OCI-LY3 (cell line): ENCODE measurements at regions not wholly inside any gene's neighbourhood (a gene's known extent, or its start where the extent isn't known, plus 50 kb on each side); places are given as distances from the start of the nearest gene placed in this dataset.

Experiments
- H2AFZ ChIP-seq: fragments of 200-600, 300-600 bp; shearing (Covaris generic); 2 replicates; pipeline ENCODE4 v1.6.0; 2014; ENCODE audit warnings: antibody characterized with exemption, low read depth, low read length
- H3K27ac ChIP-seq: fragments of 200-600, 300-600 bp; sonication (generic); 2 replicates; pipeline ENCODE4 v1.5.1; 2014; ENCODE audit warnings: mild to moderate bottlenecking, low read length, moderate library complexity, mixed read lengths
- H3K27me3 ChIP-seq: fragments of 200-600, 300-600 bp; sonication (generic); 2 replicates; pipeline ENCODE4 v1.6.1; 2014; ENCODE audit warnings: low read depth, low read length, mixed read lengths
- H3K36me3 ChIP-seq: fragments of 200-600, 300-600 bp; sonication (generic); replicated peaks from 2 replicates; pipeline ENCODE3; 2014; ENCODE audit warnings: low read depth, low read length, mixed read lengths
- H3K4me1 ChIP-seq: fragments of 300-600, 200-600 bp; sonication (generic); 2 replicates; pipeline ENCODE4 v1.6.1; 2014; ENCODE audit warnings: low read length, mixed read lengths
- H3K4me2 ChIP-seq: fragments of 200-600, 300-600 bp; sonication (generic); 2 replicates; pipeline ENCODE4 v1.6.1; 2014; ENCODE audit warnings: low read length, mixed read lengths
- H3K4me3 ChIP-seq: fragments of 300-600, 200-600 bp; sonication (generic); 2 replicates; pipeline ENCODE4 v1.5.1; 2014; ENCODE audit warnings: antibody characterized with exemption, mild to moderate bottlenecking, low read length, moderate library complexity
- H3K79me2 ChIP-seq: fragments of 300-600, 200-600 bp; shearing (Covaris generic); 2 replicates; pipeline ENCODE4 v1.6.1; 2014; ENCODE audit warnings: mild to moderate bottlenecking, low read length, mixed read lengths
- H3K9ac ChIP-seq: fragments of 300-600, 200-600 bp; shearing (Covaris generic); 2 replicates; pipeline ENCODE4 v1.6.0; 2014; ENCODE audit warnings: mild to moderate bottlenecking, low read length, moderate library complexity
- H3K9me3 ChIP-seq: fragments of 200-600, 300-600 bp; shearing (Covaris generic); 2 replicates; pipeline ENCODE4 v1.6.1; 2014; ENCODE audit warnings: low read length, mixed read lengths; ENCODE audit not compliant: insufficient read depth
- H4K20me1 ChIP-seq: fragments of 200-600, 300-600 bp; sonication (generic); 2 replicates; pipeline ENCODE4 v1.6.1; 2016; ENCODE audit warnings: low read length, mixed read lengths; ENCODE audit not compliant: insufficient read depth
- EZH2phosphoT487 ChIP-seq: fragments of 200-600 bp; shearing (Covaris generic); IDR thresholded peaks from 2 replicates; pipeline ENCODE4 v1.6.1; 2018; ENCODE audit warnings: antibody characterized with exemption, mixed run types, low read depth
- TF ChIP-seq, protein P1 (sequence below): fragments of 200-600, 300-600 bp; sonication (generic); IDR thresholded peaks from 2 replicates; pipeline ENCODE4 v1.5.1; 2014; ENCODE audit warnings: antibody characterized with exemption, low read length, low read depth

DNA sequence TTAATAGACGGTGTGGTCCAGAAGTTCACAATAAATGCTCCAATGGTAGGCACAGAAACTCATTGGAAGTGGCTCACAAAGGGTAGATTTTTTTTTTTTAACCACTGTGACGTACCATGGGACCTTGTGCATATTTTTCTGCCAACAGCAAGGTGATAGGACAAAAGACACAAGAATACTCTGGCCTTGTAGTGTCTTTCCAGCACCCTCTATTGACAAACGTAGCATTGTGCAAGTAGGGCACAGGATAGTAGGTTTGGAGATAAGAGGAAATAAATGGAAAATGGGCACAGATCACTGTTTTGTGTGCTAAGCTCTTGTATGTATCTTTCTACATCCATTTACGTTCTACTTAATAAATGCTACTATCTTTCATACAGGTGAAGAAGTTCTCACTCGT lies 2054.9 kb downstream of the PCDH7 start:
- H3K27ac ChIP-seq = no peak overlapping the region
- TF ChIP-seq, protein P1, sequence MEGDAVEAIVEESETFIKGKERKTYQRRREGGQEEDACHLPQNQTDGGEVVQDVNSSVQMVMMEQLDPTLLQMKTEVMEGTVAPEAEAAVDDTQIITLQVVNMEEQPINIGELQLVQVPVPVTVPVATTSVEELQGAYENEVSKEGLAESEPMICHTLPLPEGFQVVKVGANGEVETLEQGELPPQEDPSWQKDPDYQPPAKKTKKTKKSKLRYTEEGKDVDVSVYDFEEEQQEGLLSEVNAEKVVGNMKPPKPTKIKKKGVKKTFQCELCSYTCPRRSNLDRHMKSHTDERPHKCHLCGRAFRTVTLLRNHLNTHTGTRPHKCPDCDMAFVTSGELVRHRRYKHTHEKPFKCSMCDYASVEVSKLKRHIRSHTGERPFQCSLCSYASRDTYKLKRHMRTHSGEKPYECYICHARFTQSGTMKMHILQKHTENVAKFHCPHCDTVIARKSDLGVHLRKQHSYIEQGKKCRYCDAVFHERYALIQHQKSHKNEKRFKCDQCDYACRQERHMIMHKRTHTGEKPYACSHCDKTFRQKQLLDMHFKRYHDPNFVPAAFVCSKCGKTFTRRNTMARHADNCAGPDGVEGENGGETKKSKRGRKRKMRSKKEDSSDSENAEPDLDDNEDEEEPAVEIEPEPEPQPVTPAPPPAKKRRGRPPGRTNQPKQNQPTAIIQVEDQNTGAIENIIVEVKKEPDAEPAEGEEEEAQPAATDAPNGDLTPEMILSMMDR = peak; percentile 87
- no peak for TF ChIP-seq EZH2phosphoT487
- H3K9ac ChIP-seq = no peak overlapping the region; the same call in 1 of the 2 replicates
- H3K79me2 ChIP-seq = no peaks in the 10 kb centered on the region
- H3K27me3 ChIP-seq = no peaks in the 10 kb centered on the region
- H3K9me3 ChIP-seq = no peaks in the 10 kb centered on the region
- H4K20me1 ChIP-seq = no peaks in the 10 kb centered on the region
- 0 out of 2 replicates have a peak overlapping the region, but pooled peaks have one; percentile 20 for H3K4me3 ChIP-seq
- H2AFZ ChIP-seq = peak overlapping the region; percentile 99
- peak overlapping the region; percentile 52 for H3K4me2 ChIP-seq
- no peaks in the 10 kb centered on the region for H3K36me3 ChIP-seq
- H3K4me1 ChIP-seq = peaks cover 7% of the 10 kb centered on the region; the same call in 1 of the 2 replicates

DNA sequence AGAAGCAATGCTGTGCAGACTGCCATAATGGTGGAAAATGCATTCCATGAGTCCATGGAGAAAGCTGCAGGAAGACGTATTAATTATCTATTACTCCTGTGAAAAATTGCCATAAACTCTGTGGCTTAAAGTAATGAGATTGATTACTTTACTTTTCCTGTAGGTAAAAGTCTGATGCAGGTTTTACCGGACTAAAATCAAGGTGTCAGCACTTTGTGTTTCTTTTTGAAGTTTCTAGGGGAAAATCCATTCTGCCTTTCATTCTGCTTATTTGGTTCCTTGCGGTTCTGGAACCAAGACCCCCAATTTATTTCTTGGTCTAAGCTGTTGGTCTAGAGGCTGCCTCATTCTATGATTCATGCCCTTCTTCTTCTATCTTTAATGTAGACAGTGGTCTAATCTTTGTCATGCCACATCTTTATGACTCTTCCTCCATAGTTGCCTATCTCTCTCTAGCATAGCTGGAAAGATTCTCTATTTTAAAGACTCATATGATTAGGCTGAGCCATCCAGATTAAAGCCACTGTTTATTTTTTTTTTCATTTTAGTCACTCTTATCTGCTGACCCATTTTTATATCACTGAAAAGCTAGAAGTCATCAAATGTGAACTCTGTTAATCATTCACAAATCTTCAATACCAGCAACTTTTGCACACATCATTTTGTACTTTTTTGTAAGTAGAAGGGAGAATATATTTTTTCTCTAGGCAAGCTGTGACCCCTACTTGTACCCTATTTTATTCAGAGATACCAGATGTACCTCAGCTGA lies 2056.4 kb downstream of the PCDH7 start:
- Histone ChIP-seq H3K79me2 (no peaks in the 10 kb centered on the region), H3K9ac (no peak overlapping the region), H3K36me3 (no peaks in the 10 kb centered on the region), H3K27ac (no peak overlapping the region), H4K20me1 (no peaks in the 10 kb centered on the region), H3K4me3 (no peak overlapping the region), H3K4me2 (no peak overlapping the region), H3K27me3 (no peaks in the 10 kb centered on the region), H3K9me3 (no peaks in the 10 kb centered on the region), H2AFZ (no peak overlapping the region), H3K4me1 (peaks cover 5% of the 10 kb centered on the region; the same call in 1 of the 2 replicates)
- TF ChIP-seq, protein P1 = no peak
- no peak for TF ChIP-seq EZH2phosphoT487

DNA sequence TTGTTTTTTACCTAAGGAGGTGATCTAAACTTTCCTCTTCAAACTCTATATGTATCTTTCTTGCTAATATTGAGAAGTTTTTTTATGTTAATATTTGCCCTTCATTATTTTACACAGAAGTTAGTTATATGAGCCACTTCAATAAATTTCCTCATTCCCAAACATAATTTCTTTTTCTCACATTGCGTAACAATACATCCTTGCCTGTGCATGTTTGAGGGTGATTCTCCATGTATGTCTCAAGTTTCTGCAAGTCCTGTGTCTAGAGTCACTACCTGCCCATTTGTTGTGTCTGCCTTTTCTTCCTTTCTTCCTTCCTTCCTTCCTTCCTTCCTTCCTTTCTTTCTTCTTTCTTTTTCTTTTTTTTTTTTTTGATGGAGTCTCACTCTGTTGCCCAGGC lies 2057.9 kb downstream of the PCDH7 start:
- no peak for TF ChIP-seq EZH2phosphoT487
- TF ChIP-seq, protein P1 = no peak

DNA sequence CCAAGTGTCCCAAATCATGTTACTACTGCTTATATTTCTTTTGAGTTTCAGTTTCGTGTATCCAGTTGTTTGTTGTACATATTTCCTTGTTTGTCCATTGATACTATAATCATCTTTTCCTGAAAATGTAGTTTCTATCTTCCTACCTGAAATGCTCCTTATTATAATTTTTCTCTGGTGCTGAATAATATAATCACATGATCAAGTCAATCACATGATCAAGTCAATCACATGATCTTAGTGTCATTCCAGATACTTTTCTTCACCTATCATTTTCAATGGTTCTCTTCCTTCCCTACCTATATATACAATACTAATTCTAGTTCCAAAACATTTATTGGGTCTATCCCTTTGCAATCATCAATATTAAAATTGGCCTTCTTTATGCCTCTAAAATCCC lies 2058.8 kb downstream of the PCDH7 start:
- peaks cover 4% of the 10 kb centered on the region; the same call in 1 of the 2 replicates for H3K4me1 ChIP-seq
- H3K9me3 ChIP-seq = no peaks in the 10 kb centered on the region
- H4K20me1 ChIP-seq = no peaks in the 10 kb centered on the region
- no peak overlapping the region for H2AFZ ChIP-seq
- no peak overlapping the region for H3K4me3 ChIP-seq
- H3K27ac ChIP-seq = no peak overlapping the region
- H3K9ac ChIP-seq = no peak overlapping the region
- H3K79me2 ChIP-seq = no peaks in the 10 kb centered on the region
- TF ChIP-seq, protein P1 = no peak
- no peak for TF ChIP-seq EZH2phosphoT487
- no peaks in the 10 kb centered on the region for H3K27me3 ChIP-seq
- H3K4me2 ChIP-seq = no peak overlapping the region
- H3K36me3 ChIP-seq = no peaks in the 10 kb centered on the region

More for the DNA sequence above, 2057.9 kb downstream of the PCDH7 start:
- Histone ChIP-seq H3K4me3 (no peak overlapping the region), H3K4me2 (no peak overlapping the region), H3K9me3 (no peaks in the 10 kb centered on the region), H4K20me1 (no peaks in the 10 kb centered on the region), H3K36me3 (no peaks in the 10 kb centered on the region), H3K27ac (no peak overlapping the region), H3K4me1 (peaks cover 4% of the 10 kb centered on the region; the same call in 1 of the 2 replicates), H3K27me3 (no peaks in the 10 kb centered on the region), H2AFZ (no peak overlapping the region), H3K9ac (no peak overlapping the region), H3K79me2 (no peaks in the 10 kb centered on the region)
